HG02973 (cell line): ENCODE measurements at regions not wholly inside any gene's neighbourhood (a gene's known extent, or its start where the extent isn't known, plus 50 kb on each side); places are given as distances from the start of the nearest gene placed in this dataset.
"Not testable (repeated sequence)": the region's sequence is repeated elsewhere in the genome, so short reads cannot be mapped to it uniquely, and the experiment has no call there.

Experiments used
- ATAC-seq: cut with Tn5 transposase; IDR thresholded peaks from one replicate; pipeline ENCODE4 v1.9.1; 2021; ENCODE audit warnings: moderate library complexity; ENCODE audit not compliant: unreplicated experiment

GRCh38 chr2:5561006-5561405 lies 131.2 kb upstream of the SOX11 start:
- ATAC-seq, result no peak

- no peak for ATAC-seq
Observed at GRCh38 chr2:5562426-5562825, 129.8 kb upstream of the SOX11 start.

- no peak for ATAC-seq
Observed at GRCh38 chr2:5562865-5563264, 129.3 kb upstream of the SOX11 start.

- ATAC-seq, result no peak
Observed at GRCh38 chr2:5563411-5563810, 128.8 kb upstream of the SOX11 start.

- no peak for ATAC-seq
Observed at GRCh38 chr2:5569256-5569655, 122.9 kb upstream of the SOX11 start.

GRCh38 chr2:5576015-5576414 lies 116.2 kb upstream of the SOX11 start:
- ATAC-seq, result no peak

GRCh38 chr2:5587766-5588165 lies 104.4 kb upstream of the SOX11 start:
- no peak for ATAC-seq

- no peak for ATAC-seq
Observed at GRCh38 chr2:5588601-5589000, 103.6 kb upstream of the SOX11 start.

- ATAC-seq, result no peak
Observed at GRCh38 chr2:5589183-5589582, 103.0 kb upstream of the SOX11 start.

GRCh38 chr2:5590886-5591285 lies 101.3 kb upstream of the SOX11 start:
- ATAC-seq, result no peak

- ATAC-seq, result no peak
Observed at GRCh38 chr2:5592916-5593315, 99.3 kb upstream of the SOX11 start.

GRCh38 chr2:5594249-5594695 lies 97.9 kb upstream of the SOX11 start:
- no peak for ATAC-seq

GRCh38 chr2:5596868-5597267 lies 95.3 kb upstream of the SOX11 start:
- no peak for ATAC-seq

GRCh38 chr2:5598156-5598555 lies 94.0 kb upstream of the SOX11 start:
- no peak for ATAC-seq

- ATAC-seq, result no peak
Observed at GRCh38 chr2:5609201-5609600, 83.0 kb upstream of the SOX11 start.

GRCh38 chr2:5612666-5613065 lies 79.5 kb upstream of the SOX11 start:
- no peak for ATAC-seq

- ATAC-seq, result no peak
Observed at GRCh38 chr2:5616019-5616418, 76.2 kb upstream of the SOX11 start.

- no peak for ATAC-seq
Observed at GRCh38 chr2:5617358-5617757, 74.8 kb upstream of the SOX11 start.

GRCh38 chr2:5617796-5618195 lies 74.4 kb upstream of the SOX11 start:
- ATAC-seq, result no peak

- no peak for ATAC-seq
Observed at GRCh38 chr2:5618271-5618670, 73.9 kb upstream of the SOX11 start.

GRCh38 chr2:5625556-5626065 lies 66.6 kb upstream of the SOX11 start:
- not testable (repeated sequence) for ATAC-seq

- not testable (repeated sequence) for ATAC-seq
Observed at GRCh38 chr2:5628484-5628883, 63.7 kb upstream of the SOX11 start.

GRCh38 chr2:5629510-5629909 lies 62.7 kb upstream of the SOX11 start:
- ATAC-seq, result not testable (repeated sequence)

GRCh38 chr2:5637051-5637450 lies 55.1 kb upstream of the SOX11 start:
- ATAC-seq, result not testable (repeated sequence)
